ENCODE measurements at regions not wholly inside any gene's neighbourhood (a gene's known extent, or its start where the extent isn't known, plus 50 kb on each side); places are given as distances from the start of the nearest gene placed in this dataset.

DNA sequence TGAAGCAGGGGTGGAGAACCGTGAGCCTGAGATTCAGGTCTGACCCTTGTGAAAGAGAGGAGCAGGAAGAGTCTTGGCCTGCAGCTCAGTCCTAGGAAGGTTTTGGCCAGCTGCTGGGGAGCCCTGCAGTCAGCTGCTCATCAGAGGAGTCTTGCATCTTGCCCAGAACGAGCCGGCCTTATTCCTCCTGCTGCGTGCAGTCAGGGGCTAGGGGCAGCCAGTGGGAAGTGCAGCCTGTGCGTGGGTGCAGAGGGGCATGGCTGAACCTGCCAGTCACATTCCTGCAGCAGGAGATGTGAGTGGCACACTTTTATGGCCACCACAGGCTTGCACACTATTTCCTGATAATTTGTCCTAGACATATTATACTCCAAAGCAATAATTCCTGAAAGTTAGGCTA lies 278.7 kb downstream of the NPR3 start:
- DNase-seq (ENCODE audit: low read depth, low spot score) = no peak

DNA sequence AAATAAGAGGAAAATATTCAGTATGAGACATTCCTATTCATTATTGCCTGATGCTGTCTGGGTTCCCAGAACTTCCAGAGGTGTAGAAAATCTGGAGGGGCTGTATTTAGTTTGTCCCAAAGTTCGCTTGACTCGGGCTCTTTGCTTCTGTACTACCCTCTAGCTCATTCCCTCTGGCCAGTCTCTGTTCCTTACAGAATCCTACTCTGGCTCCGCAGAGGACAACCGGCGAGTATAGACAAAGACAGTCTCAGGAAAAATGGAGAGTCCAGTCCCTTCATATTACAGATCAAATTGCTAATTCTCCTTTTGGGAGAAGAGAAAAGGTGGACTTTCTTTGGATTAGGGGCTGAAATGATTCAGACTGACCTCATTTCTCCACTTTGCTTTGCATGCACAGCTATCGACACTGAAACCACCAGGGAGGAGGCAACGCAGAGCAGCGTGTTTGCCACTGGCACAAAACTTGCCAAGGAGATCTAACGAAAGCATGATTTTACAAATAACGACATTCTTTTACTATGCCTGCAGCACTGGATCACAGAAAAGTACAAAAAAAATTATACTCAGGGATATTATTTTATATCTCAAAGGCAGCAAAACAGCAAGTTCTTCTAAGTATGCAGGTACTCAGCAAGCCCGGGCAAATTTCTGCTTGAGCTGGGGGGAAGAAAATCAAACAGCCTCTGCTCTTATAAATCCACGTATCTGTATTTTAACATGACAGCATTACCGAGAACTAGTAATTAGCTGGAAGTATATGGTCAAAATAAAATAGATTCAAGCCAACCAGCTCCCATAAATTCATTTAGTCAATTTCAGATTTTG lies 279.7 kb downstream of the NPR3 start:
- DNase-seq (ENCODE audit: low read depth, low spot score) = no peak

DNA sequence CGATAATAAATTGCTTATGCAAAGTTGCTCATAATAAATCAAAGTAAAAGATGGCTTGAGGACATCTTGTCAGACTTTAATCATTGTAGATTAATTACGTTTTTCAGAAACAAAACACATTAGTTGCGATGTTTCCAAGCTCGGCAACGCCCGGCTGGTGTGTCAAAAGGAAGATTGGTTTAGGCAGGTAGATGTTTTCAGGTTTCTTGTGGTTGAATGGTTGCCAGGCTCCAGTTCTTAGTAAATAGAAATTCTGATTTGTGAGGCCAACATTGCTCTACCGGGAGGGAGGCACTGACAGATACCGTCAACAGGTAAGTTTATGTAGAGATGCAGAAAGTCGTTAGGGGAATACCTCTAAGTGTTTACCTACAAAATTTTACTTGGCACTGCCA lies 280.3 kb downstream of the NPR3 start:
- no peak for DNase-seq (ENCODE audit: low read depth, low spot score)

DNA sequence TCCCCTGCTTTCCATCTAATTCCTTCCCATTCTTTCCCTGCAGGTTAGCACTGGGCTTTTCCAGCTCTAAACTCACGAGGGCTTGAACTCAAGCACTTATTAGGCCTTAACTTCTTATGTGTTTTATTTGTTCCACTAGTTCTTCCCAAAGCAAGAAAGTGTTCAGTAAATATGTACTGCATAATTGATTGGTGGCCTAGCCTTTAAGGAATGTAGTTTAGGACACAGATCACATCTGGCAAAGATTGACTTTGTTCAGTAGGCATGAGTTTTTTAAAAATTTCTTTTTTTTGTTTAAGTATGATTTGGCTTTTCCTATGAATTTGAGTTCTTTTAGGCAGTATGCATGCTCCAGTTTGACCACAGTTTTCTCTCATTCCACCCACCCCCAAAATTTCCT lies 285.2 kb downstream of the NPR3 start:
- no peak for DNase-seq (ENCODE audit: low read depth, low spot score)

DNA sequence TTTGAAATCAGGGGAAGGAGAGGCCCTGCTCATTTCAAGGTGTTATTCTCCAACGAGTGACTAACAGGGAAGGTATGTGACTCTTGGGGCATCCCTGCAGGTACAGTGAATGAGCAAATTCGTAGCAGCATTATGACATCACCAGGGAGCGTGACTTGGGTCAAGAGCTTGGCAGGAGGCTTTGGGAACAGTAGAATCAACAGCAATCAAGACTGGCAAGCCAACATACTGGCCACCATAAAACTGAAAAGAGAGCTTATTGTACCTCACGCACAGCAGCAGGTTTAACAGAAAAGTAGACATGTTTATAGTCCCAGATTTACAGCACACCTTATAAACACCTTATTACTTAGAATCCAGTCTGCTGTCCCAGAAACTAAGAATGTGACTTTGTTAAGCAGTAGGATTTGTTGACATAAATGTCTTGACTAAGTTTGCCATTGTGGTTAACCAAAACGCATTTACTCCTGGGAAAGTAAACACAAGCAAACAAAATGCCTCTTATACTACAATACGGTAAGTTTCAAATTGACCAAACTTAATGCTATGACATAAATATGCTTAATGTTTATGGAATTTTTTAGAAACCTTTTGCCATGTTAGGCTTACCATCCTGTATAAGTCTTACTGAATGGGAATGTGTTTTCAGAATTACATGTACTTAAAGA lies 297.8 kb downstream of the NPR3 start:
- peak; percentile 30 for DNase-seq (ENCODE audit: low read depth, low spot score)

DNA sequence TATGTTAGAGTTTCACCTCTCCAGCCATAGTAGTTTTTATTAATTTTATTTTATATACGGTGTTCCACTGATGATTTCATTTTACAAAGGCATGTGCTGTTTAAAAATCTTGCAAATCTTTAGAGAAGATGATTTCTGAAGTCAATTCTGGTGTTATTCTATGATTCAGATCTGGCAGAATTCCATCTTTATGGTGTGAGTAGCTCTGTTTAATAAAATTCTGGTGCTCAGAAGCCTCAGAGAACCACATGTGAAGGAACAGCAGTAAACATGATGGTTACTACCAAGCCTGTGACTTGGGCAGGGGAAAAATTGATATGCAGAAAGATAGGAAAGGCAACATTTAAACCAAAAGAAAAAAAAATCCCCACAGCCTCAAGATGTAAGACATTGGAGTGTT lies 299.7 kb downstream of the NPR3 start:
- no peak for DNase-seq (ENCODE audit: low read depth, low spot score)

DNA sequence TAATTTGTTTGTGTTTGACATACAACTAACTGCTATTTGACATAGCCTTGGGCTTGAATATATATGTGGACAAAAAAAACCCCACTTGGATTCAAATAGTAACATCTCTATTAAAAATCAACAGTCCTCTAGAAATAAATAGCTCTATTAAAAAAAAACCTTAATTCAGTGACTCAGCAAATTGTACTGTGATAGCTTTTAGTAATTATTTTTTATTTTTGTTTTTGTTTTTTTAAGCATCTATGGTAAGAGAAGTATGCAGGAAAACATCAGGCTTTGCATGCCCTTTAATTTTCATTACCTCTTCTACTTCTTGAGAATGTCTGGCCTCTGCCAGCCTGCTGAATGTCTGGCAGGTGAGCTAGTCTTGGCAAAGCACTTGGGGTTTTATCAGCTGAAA lies 300.7 kb downstream of the NPR3 start:
- DNase-seq (ENCODE audit: low read depth, low spot score) = no peak

DNA sequence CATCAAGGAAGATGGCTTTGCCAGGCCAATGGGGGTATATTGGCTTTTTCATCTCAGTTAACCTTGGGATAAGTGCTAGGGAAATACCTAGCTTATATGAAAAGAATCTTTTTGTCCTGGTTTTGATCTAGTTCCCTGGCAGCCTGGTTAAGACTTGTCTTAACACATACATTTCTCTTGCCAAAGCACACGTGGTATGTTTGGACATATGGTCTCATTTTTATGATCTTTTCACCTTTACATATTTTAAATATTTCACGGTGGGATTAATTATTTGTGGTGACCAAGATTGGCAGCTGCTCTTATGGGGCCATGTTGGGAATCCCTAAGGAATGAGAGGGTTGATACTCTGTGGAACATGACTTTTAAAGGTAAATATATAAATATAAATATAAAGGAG lies 312.5 kb downstream of the NPR3 start:
- no peak for DNase-seq (ENCODE audit: low read depth, low spot score)

DNA sequence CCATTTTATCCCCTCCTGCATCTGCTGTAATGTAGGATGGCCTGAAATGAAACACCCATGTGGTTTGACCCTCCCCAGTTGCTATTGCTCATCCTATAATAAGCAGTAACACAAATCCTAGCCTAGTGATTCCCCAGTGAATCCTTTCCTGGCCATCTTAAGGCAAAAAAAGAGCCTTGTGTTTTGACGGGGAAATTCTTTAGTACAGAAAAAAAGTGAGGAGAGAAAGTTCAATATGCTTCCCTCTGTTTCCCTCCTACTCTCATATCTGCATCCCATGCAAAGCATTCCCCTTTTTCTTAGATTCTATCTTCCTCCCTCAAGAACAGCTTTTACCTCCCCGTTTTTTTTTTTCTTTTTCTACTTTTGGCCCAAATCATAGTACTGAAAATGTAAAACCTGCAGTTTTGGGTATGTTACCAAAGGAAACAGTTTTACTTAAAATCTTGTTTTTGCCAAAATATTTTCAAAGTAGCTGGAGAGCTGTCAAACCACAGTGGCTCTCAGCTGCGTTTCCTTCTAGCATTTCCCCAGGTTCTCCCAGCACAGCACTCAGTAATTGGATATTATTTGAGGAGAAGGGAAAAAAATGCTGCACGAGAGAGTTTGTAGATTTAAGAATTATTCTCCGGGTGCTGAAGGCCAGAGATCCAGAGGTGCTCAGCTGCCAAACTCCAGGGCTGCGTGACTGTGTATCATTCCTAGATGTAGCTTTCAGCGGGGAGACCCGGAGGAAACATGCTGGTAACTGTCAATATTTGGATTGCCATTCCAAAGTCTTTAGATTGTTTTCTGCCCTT lies 321.4 kb downstream of the NPR3 start:
- no peak for DNase-seq (ENCODE audit: low read depth, low spot score)

DNA sequence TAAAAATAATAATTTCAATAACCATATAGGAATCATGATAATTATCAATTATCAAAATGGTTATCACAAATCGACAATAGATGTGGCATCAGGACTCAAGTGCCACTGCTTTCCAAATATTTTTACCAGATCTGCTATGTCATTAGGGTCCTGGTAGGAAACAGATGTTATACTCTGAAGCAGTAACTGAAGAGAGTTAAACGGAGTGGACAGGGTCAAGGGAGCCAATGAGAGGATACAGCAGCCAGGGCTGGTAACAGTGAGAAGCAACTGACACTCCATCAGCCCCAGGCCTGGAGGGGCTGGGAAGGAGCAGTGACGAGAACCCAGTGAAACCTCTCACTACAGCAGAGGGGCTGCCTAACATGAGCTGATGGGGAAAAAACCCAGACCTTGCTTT lies 322.4 kb downstream of the NPR3 start:
- DNase-seq (ENCODE audit: low read depth, low spot score) = peak; percentile 8

DNA sequence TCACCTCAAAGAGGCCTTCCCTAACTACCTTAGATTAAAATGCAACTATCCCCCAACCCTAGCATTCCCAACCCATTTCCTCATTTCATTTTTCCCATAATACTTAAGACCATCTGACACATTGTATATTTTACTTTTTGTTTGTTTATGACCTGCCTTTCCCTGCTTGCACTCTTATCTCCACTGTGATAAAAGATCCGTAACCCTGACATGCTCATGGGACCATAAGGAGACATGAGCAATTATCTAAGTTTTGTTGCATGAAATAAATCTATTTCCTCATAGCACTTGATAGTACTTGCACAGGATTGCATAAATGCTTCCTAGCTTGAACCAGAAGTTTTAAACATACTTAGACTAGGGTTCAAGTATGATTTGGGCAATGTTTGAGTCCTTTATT lies 323.7 kb downstream of the NPR3 start:
- no peak for DNase-seq (ENCODE audit: low read depth, low spot score)

DNA sequence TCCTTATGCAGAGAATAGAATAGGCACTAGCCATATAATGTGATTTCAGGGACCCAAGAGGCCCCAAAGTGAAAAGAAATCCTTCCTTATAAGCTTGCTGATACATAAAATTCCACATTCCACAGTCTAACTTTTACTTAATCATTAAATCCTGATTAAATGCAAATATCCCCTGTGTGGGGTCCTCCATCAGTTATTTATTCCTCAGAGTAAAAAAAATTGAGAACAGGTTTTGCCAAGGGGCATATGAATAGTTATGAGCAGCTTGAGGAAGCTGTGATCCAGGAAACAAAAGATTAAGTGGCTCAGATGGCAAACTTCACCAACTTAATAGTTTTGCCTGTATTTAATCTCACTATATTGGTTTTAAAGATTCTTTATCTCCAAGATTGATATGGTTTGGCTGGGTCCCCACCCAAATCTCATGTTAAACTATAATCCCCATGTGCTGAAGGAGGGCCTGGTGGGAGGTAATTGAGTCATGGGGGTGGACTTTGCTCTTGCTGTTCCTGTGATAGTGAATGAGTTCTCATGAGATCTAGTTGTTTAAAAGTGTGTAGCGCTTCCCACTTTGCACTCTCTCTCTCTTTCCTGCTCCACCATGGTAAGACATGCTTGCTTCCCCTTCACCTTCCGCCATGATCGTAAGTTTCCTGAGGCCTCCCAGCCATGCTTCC lies 324.9 kb downstream of the NPR3 start:
- DNase-seq (ENCODE audit: low read depth, low spot score) = no peak

DNA sequence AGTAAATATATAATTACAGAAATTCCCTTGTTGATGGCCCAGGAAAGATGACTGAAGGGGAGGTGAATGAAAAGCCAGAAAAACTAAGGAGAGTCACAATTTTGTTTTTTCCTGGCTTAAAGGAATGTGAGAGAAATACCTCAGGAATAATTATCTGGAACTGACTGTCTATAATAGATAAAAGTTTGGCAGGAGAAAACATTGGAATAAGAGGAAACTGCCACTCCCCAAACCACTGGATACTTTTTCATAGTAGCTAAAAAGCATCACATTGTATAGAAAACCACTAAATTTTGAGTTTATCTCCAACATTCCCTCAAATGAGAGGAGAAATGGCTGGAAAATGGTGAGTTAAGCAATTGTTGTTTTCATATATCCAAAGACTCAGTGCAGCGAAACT lies 326.0 kb downstream of the NPR3 start:
- no peak for DNase-seq (ENCODE audit: low read depth, low spot score)

DNA sequence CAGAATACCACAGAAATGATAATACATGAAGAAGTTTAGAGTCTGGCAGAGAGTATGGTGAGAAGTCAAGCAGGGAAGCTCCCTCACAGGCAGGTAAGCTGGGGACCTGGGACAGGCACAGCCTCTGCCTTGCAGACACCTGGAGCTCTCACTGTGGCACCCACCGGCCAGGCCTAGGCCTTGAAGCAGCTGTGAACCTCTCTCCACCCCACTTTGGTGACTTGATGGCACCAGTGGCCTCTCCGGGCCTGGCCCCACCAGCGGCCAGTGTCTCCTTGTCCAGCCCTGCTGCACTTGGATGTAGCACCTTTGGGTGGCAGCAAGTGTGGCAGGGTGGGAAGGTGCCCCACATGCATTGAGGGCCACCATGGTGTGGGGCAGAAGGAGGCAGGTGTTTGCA lies 330.5 kb downstream of the NPR3 start:
- no peak for DNase-seq (ENCODE audit: low read depth, low spot score)

DNA sequence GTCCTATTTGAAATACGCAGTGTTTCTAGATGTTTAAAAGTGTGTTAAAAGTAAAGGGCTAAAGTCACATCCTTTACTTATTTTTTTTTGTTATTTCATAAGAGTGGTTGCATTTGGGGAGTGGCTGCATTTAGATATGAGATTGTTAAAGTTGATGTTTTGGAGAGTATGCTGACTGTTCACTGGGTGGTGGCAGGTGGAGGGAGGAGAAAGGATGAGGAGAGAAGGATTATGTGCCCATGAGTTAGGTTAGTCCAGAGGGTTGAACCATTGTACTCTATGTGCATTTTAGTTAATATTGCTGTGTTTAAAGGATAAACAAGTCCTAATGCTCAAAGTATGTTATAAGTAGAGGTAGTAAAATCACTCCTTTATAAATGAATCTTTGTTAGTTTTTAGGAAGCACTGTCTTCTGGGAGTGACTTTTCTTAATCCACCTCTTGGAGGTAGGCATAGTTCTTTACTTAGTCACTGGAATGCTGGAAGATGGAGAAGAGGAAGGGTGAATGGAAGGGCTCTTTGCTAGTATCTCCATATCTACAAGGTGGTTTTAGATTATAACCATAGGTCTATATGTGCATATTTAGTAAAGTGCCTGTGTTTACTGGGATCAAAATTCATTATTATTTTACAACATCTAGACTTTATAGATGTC lies 332.3 kb downstream of the NPR3 start:
- DNase-seq (ENCODE audit: low read depth, low spot score) = no peak

DNA sequence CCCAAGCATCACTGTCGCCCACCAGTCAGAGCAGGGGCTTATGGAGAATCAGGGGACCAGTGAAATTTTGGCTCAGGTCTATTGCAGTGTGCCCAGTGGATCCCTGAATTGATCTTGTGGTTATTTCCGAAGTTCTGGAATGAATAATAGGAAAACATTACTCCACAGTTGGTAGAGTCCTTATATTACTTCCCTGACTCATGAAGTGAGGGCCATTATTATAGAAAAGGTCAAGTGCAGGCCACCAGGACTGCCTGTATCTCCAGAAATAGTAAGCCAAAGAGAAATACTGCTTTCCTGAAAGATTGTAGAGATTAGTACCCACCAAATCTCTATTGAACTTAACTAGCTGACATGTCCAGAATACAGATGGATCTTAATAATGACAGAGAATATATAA lies 335.0 kb downstream of the NPR3 start:
- DNase-seq (ENCODE audit: low read depth, low spot score) = no peak

DNA sequence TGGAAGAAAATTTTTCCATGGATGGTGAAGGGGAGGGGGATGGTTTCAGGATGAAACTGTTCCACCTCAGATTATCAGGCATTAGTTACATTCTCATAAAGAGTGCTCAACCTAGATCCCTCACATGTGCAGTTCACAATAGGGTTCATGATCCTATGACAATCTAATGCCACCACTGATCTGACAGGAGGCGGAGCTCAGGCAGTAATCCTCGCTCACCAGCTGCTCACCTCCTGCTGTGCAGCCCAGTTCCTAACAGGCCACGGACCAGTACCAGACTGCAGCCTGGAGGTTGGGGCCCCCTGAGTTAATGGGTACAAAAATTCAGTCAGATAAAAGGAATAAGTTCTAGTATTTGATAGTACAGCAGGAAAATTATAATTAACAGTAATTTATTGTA lies 337.2 kb downstream of the NPR3 start:
- no peak for DNase-seq (ENCODE audit: low read depth, low spot score)

DNA sequence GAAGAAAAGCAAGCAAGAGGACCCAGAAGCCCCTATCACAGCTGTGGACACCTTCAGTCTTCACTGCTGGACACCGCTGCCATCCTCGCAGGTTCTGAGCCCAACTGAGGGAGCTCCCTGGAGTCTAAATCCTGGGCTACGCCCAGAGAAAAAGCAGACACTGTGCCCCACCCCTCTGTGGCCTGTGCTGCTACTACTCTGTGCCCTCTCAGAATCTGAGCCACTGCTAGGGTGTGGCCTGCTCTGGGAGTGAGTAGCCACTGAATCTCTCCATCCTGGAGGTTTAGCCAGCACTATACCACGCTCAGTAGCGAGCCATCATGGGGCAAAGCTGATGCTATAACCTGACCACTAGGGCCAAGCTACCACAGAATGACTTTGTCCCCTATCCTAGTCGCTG lies 338.2 kb downstream of the NPR3 start:
- no peak for DNase-seq (ENCODE audit: low read depth, low spot score)

DNA sequence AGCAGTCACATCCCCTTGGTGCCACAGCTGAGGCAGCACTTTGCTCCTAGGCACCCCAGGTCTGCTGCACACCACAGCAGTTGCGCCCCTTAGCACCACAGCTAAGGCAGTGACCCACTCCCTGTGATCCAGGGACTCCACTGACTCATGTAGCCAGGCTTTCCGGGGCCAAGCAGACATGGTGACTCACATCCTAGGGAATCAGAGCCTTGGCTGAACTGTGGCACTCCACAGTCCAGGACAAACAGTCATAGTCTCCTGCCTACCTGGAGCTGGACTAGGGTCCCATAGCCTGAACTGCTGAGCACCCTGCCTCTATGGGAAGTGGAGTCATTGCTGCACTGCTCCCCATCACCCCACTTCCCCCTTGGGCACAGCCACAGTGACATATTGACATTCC lies 338.7 kb downstream of the NPR3 start:
- DNase-seq (ENCODE audit: low read depth, low spot score) = no peak

DNA sequence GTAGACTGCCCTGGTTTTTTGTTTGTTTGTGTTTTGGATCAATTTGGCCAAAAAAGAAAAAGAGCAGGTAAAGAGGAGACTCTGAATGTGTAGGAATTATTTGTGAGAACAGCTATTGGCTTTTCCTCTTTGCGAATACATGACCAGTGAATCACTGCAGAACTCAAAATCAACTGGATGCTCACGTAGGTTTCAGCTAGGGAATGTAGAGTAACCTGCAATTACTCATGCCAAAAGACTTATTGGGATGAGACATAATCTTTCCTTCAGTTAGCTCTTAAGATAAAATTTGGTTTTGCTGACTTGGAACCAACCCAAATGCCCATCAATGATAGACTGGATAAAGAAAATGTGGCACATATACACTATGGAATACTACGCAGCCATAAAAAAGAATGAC lies 348.0 kb downstream of the NPR3 start:
- no peak for DNase-seq (ENCODE audit: low read depth, low spot score)

DNA sequence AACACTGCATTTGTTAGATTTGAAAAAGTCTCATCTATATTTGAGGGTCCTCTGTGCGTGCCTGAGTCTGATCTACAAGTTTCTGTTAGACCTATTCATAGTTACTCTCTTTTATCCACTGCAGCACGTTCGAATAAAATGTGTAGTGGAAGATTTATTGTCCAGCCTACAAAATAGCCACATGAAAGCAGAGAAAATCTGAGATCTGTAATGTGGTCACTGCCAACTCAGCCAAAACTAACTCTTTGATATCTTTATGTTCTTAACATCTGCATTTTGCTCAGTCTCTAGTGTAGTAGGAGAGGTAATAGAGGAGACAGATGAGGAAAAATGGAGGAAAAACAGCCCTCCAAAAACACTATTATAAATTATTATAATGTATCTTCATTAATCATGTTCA lies 354.0 kb downstream of the NPR3 start:
- DNase-seq (ENCODE audit: low read depth, low spot score) = no peak

DNA sequence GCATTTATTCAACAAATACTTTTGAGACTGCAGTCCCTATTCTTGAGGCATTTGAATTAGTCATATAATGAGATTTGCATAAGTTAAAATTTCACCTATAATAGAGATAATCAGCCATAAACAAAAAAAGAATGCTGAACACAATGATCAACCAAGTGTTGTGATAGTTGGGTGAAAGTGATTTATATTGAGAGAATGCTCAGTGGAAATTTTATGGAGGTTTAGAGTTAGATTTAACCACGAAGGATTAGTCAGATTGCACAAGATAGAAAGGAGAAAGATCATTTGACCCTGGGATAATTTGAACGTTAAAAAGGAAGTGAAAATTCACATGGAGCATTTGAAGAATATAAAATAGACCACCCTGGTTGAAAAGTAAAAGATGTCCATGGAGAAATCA lies 356.2 kb downstream of the NPR3 start:
- no peak for DNase-seq (ENCODE audit: low read depth, low spot score)

All from ELF-1 (cell line).